Thyroid gland (tissue), 4 donors: ENCODE measurements at regions not wholly inside any gene's neighbourhood (a gene's known extent, or its start where the extent isn't known, plus 50 kb on each side); places are given as distances from the start of the nearest gene placed in this dataset.

ENCODE experiments used
- POLR2A ChIP-seq, 2 donors: fragments of 450-650 bp; IDR thresholded peaks; one replicate each; pipeline ENCODE4 v1.6.1; 2017; ENCODE audit warnings: antibody characterized with exemption in 2 of 2, mild to moderate bottlenecking in 2 of 2, moderate library complexity in 1 of 2
- TF ChIP-seq, protein P1 (sequence below), 6 experiments: fragments of 200-600 bp in 3 of 6; fragments of 450-650 bp in 3 of 6; sonication (generic) in 3 of 6; IDR thresholded peaks; one replicate each; pipeline ENCODE4 v1.5.1; 2016 to 2019; ENCODE audit warnings: antibody characterized with exemption in 6 of 6, mild to moderate bottlenecking in 2 of 6, inconsistent platforms in 1 of 6, moderate library complexity in 1 of 6

- TF ChIP-seq, protein P1, sequence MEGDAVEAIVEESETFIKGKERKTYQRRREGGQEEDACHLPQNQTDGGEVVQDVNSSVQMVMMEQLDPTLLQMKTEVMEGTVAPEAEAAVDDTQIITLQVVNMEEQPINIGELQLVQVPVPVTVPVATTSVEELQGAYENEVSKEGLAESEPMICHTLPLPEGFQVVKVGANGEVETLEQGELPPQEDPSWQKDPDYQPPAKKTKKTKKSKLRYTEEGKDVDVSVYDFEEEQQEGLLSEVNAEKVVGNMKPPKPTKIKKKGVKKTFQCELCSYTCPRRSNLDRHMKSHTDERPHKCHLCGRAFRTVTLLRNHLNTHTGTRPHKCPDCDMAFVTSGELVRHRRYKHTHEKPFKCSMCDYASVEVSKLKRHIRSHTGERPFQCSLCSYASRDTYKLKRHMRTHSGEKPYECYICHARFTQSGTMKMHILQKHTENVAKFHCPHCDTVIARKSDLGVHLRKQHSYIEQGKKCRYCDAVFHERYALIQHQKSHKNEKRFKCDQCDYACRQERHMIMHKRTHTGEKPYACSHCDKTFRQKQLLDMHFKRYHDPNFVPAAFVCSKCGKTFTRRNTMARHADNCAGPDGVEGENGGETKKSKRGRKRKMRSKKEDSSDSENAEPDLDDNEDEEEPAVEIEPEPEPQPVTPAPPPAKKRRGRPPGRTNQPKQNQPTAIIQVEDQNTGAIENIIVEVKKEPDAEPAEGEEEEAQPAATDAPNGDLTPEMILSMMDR (IDR thresholded peaks at IDR 0.05) = no peak
- no peak for TF ChIP-seq POLR2A (IDR thresholded peaks at IDR 0.05)
These were observed 187.9 kb downstream of the KATNAL1 start for GRCh38 chr13:30119476-30119875.
